IMR-90 (cell line): ENCODE measurements at regions not wholly inside any gene's neighbourhood (a gene's known extent, or its start where the extent isn't known, plus 50 kb on each side); places are given as distances from the start of the nearest gene placed in this dataset.

Source experiments
- ATAC-seq: fragments of 200-7000 bp; cut with Tn5 transposase; 2 replicates; pipeline ENCODE4 v1.9.1; 2020; ENCODE audit warnings: low read depth, mild to moderate bottlenecking, moderate library complexity
- BruUV-seq: library from RNA; stranded (reverse); fragments of 400-500 nt; replicated peaks from 2 replicates; lab custom pipeline; 2021; lab: Mats Ljungman, UMichigan
- CTCF ChIA-PET: fragments of 300-600 bp; formaldehyde crosslinking; extraction: SDS; loops from one replicate; lab custom pipeline; 2021; ENCODE audit warnings: antibody characterized with exemption; lab: Yijun Ruan, JAX
- POLR2A ChIA-PET: fragments of 300-600 bp; sonication (Branson Sonifier 250); formaldehyde crosslinking; loops from one replicate; lab custom pipeline; 2022; ENCODE audit warnings: antibody characterized with exemption; ENCODE audit not compliant: unreplicated experiment; lab: Charles Lee
- DNase-seq: peaks from one replicate; pipeline ENCODE4 v3.0.0; 2013
- H2AFZ ChIP-seq: replicated peaks from 2 replicates; pipeline ENCODE3; 2013; ENCODE audit warnings: low read length, mild to moderate bottlenecking; ENCODE audit not compliant: poor library complexity
- H2AK5ac ChIP-seq: 2 replicates; pipeline ENCODE4 v1.6.1; 2013; ENCODE audit warnings: low read depth, low read length, inconsistent platforms
- H2AK9ac ChIP-seq: replicated peaks from 2 replicates; pipeline ENCODE3; 2013; ENCODE audit warnings: mild to moderate bottlenecking, low read depth, low read length, moderate library complexity; ENCODE audit not compliant: poor library complexity
- H2BK120ac ChIP-seq: 2 replicates; pipeline ENCODE4 v1.6.1; 2013; ENCODE audit warnings: low read depth, low read length, inconsistent platforms
- H2BK15ac ChIP-seq: 3 replicates; pipeline ENCODE4 v1.6.1; 2013; ENCODE audit warnings: low read depth, low read length, inconsistent platforms
- H2BK20ac ChIP-seq: 2 replicates; pipeline ENCODE4 v1.6.1; 2013; ENCODE audit warnings: low read depth, mild to moderate bottlenecking, inconsistent platforms, low read length, moderate library complexity
- H2BK5ac ChIP-seq: 2 replicates; pipeline ENCODE4 v1.6.1; 2013; ENCODE audit warnings: mild to moderate bottlenecking, low read depth, low read length, inconsistent platforms; ENCODE audit not compliant: poor library complexity, severe bottlenecking
- H3K14ac ChIP-seq: replicated peaks from 2 replicates; pipeline ENCODE4 v1.6.1; 2013; ENCODE audit warnings: low read depth, low read length, inconsistent platforms
- H3K18ac ChIP-seq: 2 replicates; pipeline ENCODE4 v1.6.1; 2013; ENCODE audit warnings: low read depth, low read length, control low read depth
- H3K23ac ChIP-seq: 2 replicates; pipeline ENCODE4 v1.6.1; 2013; ENCODE audit warnings: low read depth, low read length, inconsistent platforms
- H3K27ac ChIP-seq: 2 replicates; pipeline ENCODE4 v1.5.1; 2013; ENCODE audit warnings: mild to moderate bottlenecking, control low read depth, low read length; ENCODE audit not compliant: insufficient read depth
- H3K27me3 ChIP-seq: 2 replicates; pipeline ENCODE4 v1.6.1; 2013; ENCODE audit warnings: low read length; ENCODE audit not compliant: control insufficient read depth, insufficient read depth
- H3K36me3 ChIP-seq: 2 replicates; pipeline ENCODE4 v1.6.1; 2013; ENCODE audit warnings: low read length, mixed read lengths; ENCODE audit not compliant: control insufficient read depth, insufficient read depth
- H3K4ac ChIP-seq: 2 replicates; pipeline ENCODE4 v1.6.1; 2013; ENCODE audit warnings: low read depth, low read length, inconsistent platforms
- H3K4me1 ChIP-seq: 2 replicates; pipeline ENCODE4 v1.6.1; 2013; ENCODE audit warnings: low read length, mixed read lengths; ENCODE audit not compliant: control insufficient read depth, insufficient read depth
- H3K4me2 ChIP-seq: 2 replicates; pipeline ENCODE4 v1.6.1; 2013; ENCODE audit warnings: low read depth, mild to moderate bottlenecking, control low read depth, low read length, moderate library complexity
- H3K4me3 ChIP-seq: 2 replicates; pipeline ENCODE4 v1.5.1; 2013; ENCODE audit warnings: low read depth, mild to moderate bottlenecking, control low read depth, low read length, moderate library complexity; ENCODE audit not compliant: insufficient read depth
- H3K56ac ChIP-seq: 2 replicates; pipeline ENCODE4 v1.6.1; 2013; ENCODE audit warnings: low read length, inconsistent platforms; ENCODE audit not compliant: insufficient read depth; ENCODE audit errors: extremely low read depth
- H3K79me1 ChIP-seq, 2 experiments: 2 replicates each; pipeline ENCODE4 v1.6.1; 2013; ENCODE audit warnings: low read length in 2 of 2, inconsistent platforms in 1 of 2, low read depth in 1 of 2
- H3K9ac ChIP-seq: 2 replicates; pipeline ENCODE4 v1.6.1; 2013; ENCODE audit warnings: low read depth, low read length, control low read depth
- H3K9me1 ChIP-seq: 2 replicates; pipeline ENCODE4 v1.6.1; 2013; ENCODE audit warnings: low read length, inconsistent platforms; ENCODE audit not compliant: insufficient read depth
- H3K9me3 ChIP-seq: 2 replicates; pipeline ENCODE4 v1.6.1; 2013; ENCODE audit warnings: low read length; ENCODE audit not compliant: control insufficient read depth, insufficient read depth
- H4K20me1 ChIP-seq: 2 replicates; pipeline ENCODE4 v1.6.1; 2013; ENCODE audit warnings: low read length, inconsistent platforms; ENCODE audit not compliant: insufficient read depth
- H4K5ac ChIP-seq: 2 replicates; pipeline ENCODE4 v1.6.1; 2013; ENCODE audit warnings: mild to moderate bottlenecking, low read depth, low read length, control low read depth
- H4K8ac ChIP-seq, 2 experiments: 2 replicates each; pipeline ENCODE4 v1.6.1; 2013; ENCODE audit warnings: low read depth in 2 of 2, low read length in 2 of 2, control low read depth in 1 of 2, inconsistent platforms in 1 of 2
- H4K91ac ChIP-seq: 2 replicates; pipeline ENCODE4 v1.6.1; 2013; ENCODE audit warnings: low read depth, low read length, inconsistent platforms; ENCODE audit not compliant: insufficient read depth
- BHLHE40 ChIP-seq: fragments of 150-350 bp; IDR thresholded peaks from 2 replicates; pipeline ENCODE4 v1.6.1; 2016; ENCODE audit warnings: mild to moderate bottlenecking, low read depth, low read length
- CEBPB ChIP-seq: IDR thresholded peaks from 2 replicates; pipeline ENCODE4 v1.6.1; 2012; ENCODE audit warnings: low read depth, low read length, improper control_type of control experiment
- MAFK ChIP-seq: IDR thresholded peaks from 2 replicates; pipeline ENCODE4 v1.6.1; 2012; ENCODE audit warnings: low read depth, low read length, improper control_type of control experiment
- MXI1 ChIP-seq: IDR thresholded peaks from 2 replicates; pipeline ENCODE4 v1.6.1; 2012; ENCODE audit warnings: low read depth, mild to moderate bottlenecking, low read length, moderate library complexity, borderline replicate concordance
- NFE2L2 ChIP-seq: fragments of 150-350 bp; IDR thresholded peaks from 2 replicates; pipeline ENCODE4 v1.6.1; 2016; ENCODE audit warnings: low read depth, mild to moderate bottlenecking, low read length
- RAD21 ChIP-seq: IDR thresholded peaks from 2 replicates; pipeline ENCODE4 v1.6.1; 2012; ENCODE audit warnings: low read length, improper control_type of control experiment
- RCOR1 ChIP-seq: IDR thresholded peaks from 2 replicates; pipeline ENCODE4 v1.6.1; 2012; ENCODE audit warnings: mild to moderate bottlenecking, low read length, improper control_type of control experiment; ENCODE audit not compliant: insufficient replicate concordance
- RFX5 ChIP-seq: IDR thresholded peaks from 2 replicates; pipeline ENCODE4 v1.8.0; 2012; ENCODE audit warnings: low read depth, mild to moderate bottlenecking, low read length, moderate library complexity
- SMC3 ChIP-seq: fragments of 150-350 bp; IDR thresholded peaks from 2 replicates; pipeline ENCODE4 v1.6.1; 2016; ENCODE audit warnings: low read depth, mild to moderate bottlenecking, antibody characterized with exemption, low read length, moderate library complexity
- dilution Hi-C: fragments of 300-500 bp; cut with HindIII; formaldehyde crosslinking; loops from one replicate; pipeline ENCODE4 v1.14.3; 2018; ENCODE audit warnings: low sequenced_read_pairs; ENCODE audit not compliant: unreplicated experiment
- in situ Hi-C: fragments of 300-500 bp; cut with MboI; formaldehyde crosslinking; loops from 3 replicates; pipeline ENCODE4 v1.14.3; 2019; ENCODE audit warnings: low sequenced_read_pairs, inconsistent platforms, mixed read lengths
- intact Hi-C: fragments of 100-400 bp; cut with micrococcal nuclease; formaldehyde crosslinking; loops from 2 replicates; pipeline ENCODE4 v1.10.0; 2022
- TF ChIP-seq, protein P1 (sequence below): conservative IDR thresholded peaks from 2 replicates; pipeline ENCODE4 v1.5.1; 2012; ENCODE audit warnings: mild to moderate bottlenecking, low read depth, low read length, improper control_type of control experiment
- TF ChIP-seq, protein P2 (sequence below): fragments of 150-350 bp; IDR thresholded peaks from 2 replicates; pipeline ENCODE4 v1.6.1; 2017; ENCODE audit warnings: mild to moderate bottlenecking, antibody characterized with exemption, low read length, low read depth

- H2AFZ ChIP-seq = no peak overlapping the region
- H2AK9ac ChIP-seq = no peak overlapping the region
- no peak overlapping the region for H2AK5ac ChIP-seq
- no peak overlapping the region for H4K8ac ChIP-seq
- CTCF ChIA-PET = no interaction called here
- H3K18ac ChIP-seq = no peak overlapping the region
- dilution Hi-C loops = no loop called here
- no TSS peak for BruUV-seq
- no peak overlapping the region for H4K91ac ChIP-seq
- H3K4me3 ChIP-seq = no peak overlapping the region
- no peak overlapping the region for H4K5ac ChIP-seq
- no peak overlapping the region for H3K4ac ChIP-seq
- no peak overlapping the region for H3K4me2 ChIP-seq
- no peaks in the 10 kb centered on the region for H3K9me3 ChIP-seq
- intact Hi-C loops = no loop called here
- no peaks in the 10 kb centered on the region for H3K4me1 ChIP-seq
- H3K56ac ChIP-seq = no peak overlapping the region
- TF ChIP-seq RAD21 (no peak), BHLHE40 (no peak), NFE2L2 (no peak), RFX5 (no peak), SMC3 (no peak), CEBPB (no peak), MAFK (no peak), RCOR1 (no peak), MXI1 (no peak)
- TF ChIP-seq, protein P1, sequence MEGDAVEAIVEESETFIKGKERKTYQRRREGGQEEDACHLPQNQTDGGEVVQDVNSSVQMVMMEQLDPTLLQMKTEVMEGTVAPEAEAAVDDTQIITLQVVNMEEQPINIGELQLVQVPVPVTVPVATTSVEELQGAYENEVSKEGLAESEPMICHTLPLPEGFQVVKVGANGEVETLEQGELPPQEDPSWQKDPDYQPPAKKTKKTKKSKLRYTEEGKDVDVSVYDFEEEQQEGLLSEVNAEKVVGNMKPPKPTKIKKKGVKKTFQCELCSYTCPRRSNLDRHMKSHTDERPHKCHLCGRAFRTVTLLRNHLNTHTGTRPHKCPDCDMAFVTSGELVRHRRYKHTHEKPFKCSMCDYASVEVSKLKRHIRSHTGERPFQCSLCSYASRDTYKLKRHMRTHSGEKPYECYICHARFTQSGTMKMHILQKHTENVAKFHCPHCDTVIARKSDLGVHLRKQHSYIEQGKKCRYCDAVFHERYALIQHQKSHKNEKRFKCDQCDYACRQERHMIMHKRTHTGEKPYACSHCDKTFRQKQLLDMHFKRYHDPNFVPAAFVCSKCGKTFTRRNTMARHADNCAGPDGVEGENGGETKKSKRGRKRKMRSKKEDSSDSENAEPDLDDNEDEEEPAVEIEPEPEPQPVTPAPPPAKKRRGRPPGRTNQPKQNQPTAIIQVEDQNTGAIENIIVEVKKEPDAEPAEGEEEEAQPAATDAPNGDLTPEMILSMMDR = no peak
- TF ChIP-seq, protein P2, sequence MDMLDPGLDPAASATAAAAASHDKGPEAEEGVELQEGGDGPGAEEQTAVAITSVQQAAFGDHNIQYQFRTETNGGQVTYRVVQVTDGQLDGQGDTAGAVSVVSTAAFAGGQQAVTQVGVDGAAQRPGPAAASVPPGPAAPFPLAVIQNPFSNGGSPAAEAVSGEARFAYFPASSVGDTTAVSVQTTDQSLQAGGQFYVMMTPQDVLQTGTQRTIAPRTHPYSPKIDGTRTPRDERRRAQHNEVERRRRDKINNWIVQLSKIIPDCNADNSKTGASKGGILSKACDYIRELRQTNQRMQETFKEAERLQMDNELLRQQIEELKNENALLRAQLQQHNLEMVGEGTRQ = no peak
- no peaks in the 10 kb centered on the region for H3K36me3 ChIP-seq
- no peak overlapping the region for H2BK120ac ChIP-seq
- H3K23ac ChIP-seq = no peak overlapping the region
- H3K79me1 ChIP-seq = no peaks in the 10 kb centered on the region
- ATAC-seq (no peak), DNase-seq (no peak)
- H2BK15ac ChIP-seq = no peak overlapping the region
- in situ Hi-C loops = no loop called here
- H3K9me1 ChIP-seq = no peaks in the 10 kb centered on the region
- H3K27ac ChIP-seq = no peak overlapping the region
- POLR2A ChIA-PET = no interaction called here
- no peaks in the 10 kb centered on the region for H4K20me1 ChIP-seq
- no peaks in the 10 kb centered on the region; the same call in 1 of the 2 replicates for H3K27me3 ChIP-seq
- H3K14ac ChIP-seq = no peak overlapping the region
- H2BK20ac ChIP-seq = no peak overlapping the region
- no peak overlapping the region for H3K9ac ChIP-seq
- no peak overlapping the region for H2BK5ac ChIP-seq
These were observed 135.4 kb upstream of the FRMD4B start for GRCh38 chr3:69521286-69521685.
